B cell (primary cell): ENCODE measurements at regions not wholly inside any gene's neighbourhood (a gene's known extent, or its start where the extent isn't known, plus 50 kb on each side); places are given as distances from the start of the nearest gene placed in this dataset.

Experiments used
- ATAC-seq: fragments of 200-7000 bp; cut with Tn5 transposase; one replicate; pipeline ENCODE4 v1.10.0; 2021; ENCODE audit warnings: low read depth, mild to moderate bottlenecking, moderate number of reproducible peaks, moderate library complexity
- CTCF ChIA-PET: fragments of 350-600 bp; sonication (Branson Sonifier 250); formaldehyde crosslinking; loops from one replicate; lab custom pipeline; 2021; ENCODE audit warnings: antibody characterized with exemption, inconsistent platforms; lab: Charles Lee
- POLR2A ChIA-PET: fragments of 350-600 bp; sonication (Branson Sonifier 250); formaldehyde crosslinking; loops from one replicate; lab custom pipeline; 2021; ENCODE audit warnings: antibody characterized with exemption; lab: Charles Lee
- DNase-seq: peaks from one replicate; pipeline ENCODE4 v3.0.0; 2013
- H2AFZ ChIP-seq: 2 replicates; pipeline ENCODE4 v1.6.1; 2012; ENCODE audit warnings: mild to moderate bottlenecking, low read depth, low read length; ENCODE audit not compliant: insufficient read depth, poor library complexity, severe bottlenecking
- H3K27ac ChIP-seq, 2 donors: 1 replicate in 1 of 2; 2 replicates in 1 of 2; pipeline ENCODE4 v1.5.1; 2012 to 2013; ENCODE audit warnings: low read length in 2 of 2, mild to moderate bottlenecking in 2 of 2, moderate library complexity in 1 of 2
- H3K27me3 ChIP-seq, 4 experiments: fragments of 200-600 bp in 1 of 4; sonication (generic) in 1 of 4; replicated peaks in 1 of 4; 1 replicate in 2 of 4; 2 replicates in 2 of 4; pipeline versions ENCODE4 v1.6.1 to v1.7.0; 2013 to 2016; ENCODE audit warnings: low read length in 3 of 4, mild to moderate bottlenecking in 2 of 4, mixed read lengths in 1 of 4, moderate library complexity in 1 of 4; ENCODE audit not compliant: insufficient read depth in 4 of 4, control insufficient read depth in 3 of 4; ENCODE audit errors: control extremely low read depth in 1 of 4
- H3K36me3 ChIP-seq, 2 experiments: replicated peaks in 1 of 2; 1 replicate in 1 of 2; 2 replicates in 1 of 2; pipeline versions ENCODE4 v1.6.1 to v1.7.1; 2013; ENCODE audit warnings: low read length in 1 of 2; ENCODE audit not compliant: insufficient read depth in 2 of 2, control insufficient read depth in 1 of 2; ENCODE audit errors: control extremely low read depth in 1 of 2, extremely low read depth in 1 of 2
- H3K4me1 ChIP-seq, 2 donors: fragments of 200-600 bp in 1 of 2; sonication (generic) in 1 of 2; 1 replicate in 1 of 2; 2 replicates in 1 of 2; pipeline versions ENCODE4 v1.5.1 to v1.6.1; 2013 to 2017; ENCODE audit warnings: low read length in 2 of 2; ENCODE audit not compliant: control insufficient read depth in 2 of 2, insufficient read depth in 2 of 2
- H3K4me2 ChIP-seq: replicated peaks from 2 replicates; pipeline ENCODE3; 2012; ENCODE audit warnings: mild to moderate bottlenecking, low read depth, low read length; ENCODE audit not compliant: poor library complexity, severe bottlenecking
- H3K4me3 ChIP-seq, 5 experiments: fragments of 200-600 bp in 1 of 5; sonication (generic) in 1 of 5; 1 replicate in 3 of 5; 2 replicates in 2 of 5; pipeline versions ENCODE4 v1.5.1 to v1.7.0; 2011 to 2016; ENCODE audit warnings: low read length in 4 of 5, mild to moderate bottlenecking in 4 of 5, low read depth in 2 of 5, control low read depth in 1 of 5, moderate library complexity in 1 of 5; ENCODE audit not compliant: insufficient read depth in 1 of 5; ENCODE audit errors: control extremely low read depth in 1 of 5, extremely low read depth in 1 of 5
- H3K79me2 ChIP-seq: fragments of 200-600 bp; sonication (generic); one replicate; pipeline ENCODE4 v1.6.0; 2016; ENCODE audit warnings: low read length; ENCODE audit not compliant: control insufficient read depth, insufficient read depth
- H3K9ac ChIP-seq: fragments of 200-600 bp; sonication (generic); 2 replicates; pipeline ENCODE4 v1.6.1; 2017; ENCODE audit warnings: mild to moderate bottlenecking, low read length, moderate library complexity
- H3K9me3 ChIP-seq, 3 donors: one replicate each; pipeline versions ENCODE4 v1.6.1 to v1.7.1; 2013; ENCODE audit warnings: low read length in 2 of 3; ENCODE audit not compliant: control insufficient read depth in 2 of 3, insufficient read depth in 1 of 3; ENCODE audit errors: control extremely low read depth in 1 of 3
- H4K20me1 ChIP-seq: 2 replicates; pipeline ENCODE4 v1.6.0; 2012; ENCODE audit warnings: mild to moderate bottlenecking, low read length; ENCODE audit not compliant: insufficient read depth, control insufficient read depth, poor library complexity, severe bottlenecking
- H3K27ac Mint-ChIP-seq: one replicate; pipeline ENCODE4 v1.8.0; 2021; ENCODE audit warnings: mixed read lengths
- H3K27me3 Mint-ChIP-seq: one replicate; pipeline ENCODE4 v1.8.0; 2021; ENCODE audit warnings: mixed read lengths
- H3K4me1 Mint-ChIP-seq: one replicate; pipeline ENCODE4 v1.8.0; 2021; ENCODE audit warnings: mixed read lengths
- H3K4me3 Mint-ChIP-seq: one replicate; pipeline ENCODE4 v1.8.0; 2021; ENCODE audit warnings: mixed read lengths
- H3K9me3 Mint-ChIP-seq: one replicate; pipeline ENCODE4 v1.8.0; 2022; ENCODE audit warnings: mixed read lengths; ENCODE audit not compliant: insufficient read depth
- EZH2 ChIP-seq: IDR thresholded peaks from 2 replicates; pipeline ENCODE4 v1.6.1; 2012; ENCODE audit warnings: borderline replicate concordance, low read depth, mild to moderate bottlenecking, moderate library complexity, low read length; ENCODE audit not compliant: insufficient read depth, poor library complexity, severe bottlenecking
- WGBS: methylation state at CpG from one replicate; pipeline ENCODE4 v1.1.5; 2013; ENCODE audit warnings: missing lambda C conversion rate; ENCODE audit not compliant: insufficient coverage; 5-methylcytosine and 5-hydroxymethylcytosine counted together
- intact Hi-C: fragments of 100-400 bp; cut with micrococcal nuclease; formaldehyde crosslinking; loops from one replicate; pipeline ENCODE4 v1.10.0; 2022
- TF ChIP-seq, protein P1 (sequence below): fragments of 200-600 bp; IDR thresholded peaks from one replicate; pipeline ENCODE4 v1.8.0; 2022; ENCODE audit warnings: antibody characterized with exemption, mild to moderate bottlenecking

DNA sequence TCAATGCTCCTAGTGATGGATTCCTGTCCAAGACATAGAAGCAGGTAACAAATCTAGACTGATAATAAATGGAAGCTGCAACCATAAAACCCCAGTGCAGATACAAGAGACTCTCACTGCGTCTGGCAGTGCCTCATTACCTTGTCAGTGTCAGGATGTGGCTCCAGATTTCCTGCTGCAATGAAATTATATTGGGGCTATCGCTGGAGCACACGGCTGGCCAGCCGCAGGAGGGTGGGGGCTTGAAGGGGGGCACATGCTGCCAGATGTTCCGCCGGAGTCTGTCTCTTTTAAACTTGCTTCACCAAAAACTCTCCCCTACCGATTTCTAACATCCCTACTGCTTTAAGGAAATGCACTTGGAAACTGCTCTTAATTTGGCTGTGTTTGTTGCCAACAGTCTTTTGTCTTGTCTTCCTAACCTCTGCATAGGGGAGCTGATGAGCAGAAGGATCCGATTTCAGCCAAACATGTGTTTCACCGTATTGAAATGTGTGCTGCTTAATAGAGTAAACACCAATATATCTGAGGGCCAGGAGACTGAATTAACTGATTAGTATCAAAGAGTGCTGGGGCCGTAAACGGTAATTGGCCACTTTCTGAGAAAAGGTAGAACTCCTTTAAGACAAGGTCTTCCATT, 102.2 kb upstream of the EXOC2 start:
- CTCF ChIA-PET, result interaction anchor here (0.9 to 1.2 kb wide), 2 partner anchors 602 to 641 kb away, joined by 3 to 5 read pairs; no protein-coding TSS in a partner anchor
- ATAC-seq, result no peak

DNA sequence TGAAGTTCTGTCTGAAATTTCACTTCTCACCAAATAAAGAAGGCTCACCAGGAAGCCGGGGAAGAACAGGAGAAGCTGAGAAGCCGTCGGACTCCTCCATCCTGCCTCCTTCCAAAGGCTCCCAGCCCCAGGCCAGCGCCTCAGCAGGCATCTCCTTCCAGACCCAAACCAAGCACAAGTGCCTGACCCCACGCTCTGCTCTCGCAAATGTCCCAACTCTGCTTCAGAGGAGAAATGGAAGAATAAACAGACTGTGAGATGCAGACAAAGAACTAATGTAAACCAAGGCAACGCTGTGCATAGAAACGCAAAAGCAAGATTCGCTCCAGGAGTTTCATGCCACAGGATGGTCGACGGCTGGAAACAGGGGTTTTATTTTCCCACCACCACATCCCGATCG, 100.3 kb upstream of the EXOC2 start:
- WGBS, result 92% methylated on average over 7 of the region's 13 CpGs
- peaks cover 0 to 17% (median 6%) of the 10 kb centered on the region in 4 experiments for H3K27me3 ChIP-seq
- no peaks in the 10 kb centered on the region for H4K20me1 ChIP-seq
- H3K27me3 Mint-ChIP-seq, result peaks cover 46% of the 10 kb centered on the region
- ATAC-seq (no peak), DNase-seq (no peak)
- no peak overlapping the region for H3K4me3 Mint-ChIP-seq
- TF ChIP-seq, protein P1, sequence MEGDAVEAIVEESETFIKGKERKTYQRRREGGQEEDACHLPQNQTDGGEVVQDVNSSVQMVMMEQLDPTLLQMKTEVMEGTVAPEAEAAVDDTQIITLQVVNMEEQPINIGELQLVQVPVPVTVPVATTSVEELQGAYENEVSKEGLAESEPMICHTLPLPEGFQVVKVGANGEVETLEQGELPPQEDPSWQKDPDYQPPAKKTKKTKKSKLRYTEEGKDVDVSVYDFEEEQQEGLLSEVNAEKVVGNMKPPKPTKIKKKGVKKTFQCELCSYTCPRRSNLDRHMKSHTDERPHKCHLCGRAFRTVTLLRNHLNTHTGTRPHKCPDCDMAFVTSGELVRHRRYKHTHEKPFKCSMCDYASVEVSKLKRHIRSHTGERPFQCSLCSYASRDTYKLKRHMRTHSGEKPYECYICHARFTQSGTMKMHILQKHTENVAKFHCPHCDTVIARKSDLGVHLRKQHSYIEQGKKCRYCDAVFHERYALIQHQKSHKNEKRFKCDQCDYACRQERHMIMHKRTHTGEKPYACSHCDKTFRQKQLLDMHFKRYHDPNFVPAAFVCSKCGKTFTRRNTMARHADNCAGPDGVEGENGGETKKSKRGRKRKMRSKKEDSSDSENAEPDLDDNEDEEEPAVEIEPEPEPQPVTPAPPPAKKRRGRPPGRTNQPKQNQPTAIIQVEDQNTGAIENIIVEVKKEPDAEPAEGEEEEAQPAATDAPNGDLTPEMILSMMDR, result no peak
- no peak for TF ChIP-seq EZH2
- peaks cover 3% of the 10 kb centered on the region for H3K4me1 Mint-ChIP-seq
- H3K4me2 ChIP-seq, result no peak overlapping the region
- no peaks in the 10 kb centered on the region for H3K79me2 ChIP-seq
- H3K27ac Mint-ChIP-seq, result no peak overlapping the region
- CTCF ChIA-PET, result interaction anchor here (1.2 kb wide), 1 partner anchor 11 kb away, joined by 3 read pairs; no protein-coding TSS in a partner anchor
- H3K9me3 Mint-ChIP-seq, result no peaks in the 10 kb centered on the region
- peaks cover 0 to 7% (median 2%) of the 10 kb centered on the region in 3 donors for H3K9me3 ChIP-seq
- H3K36me3 ChIP-seq, result no peaks in the 10 kb centered on the region
- POLR2A ChIA-PET, result no interaction called here
- peaks cover 0 to 3% of the 10 kb centered on the region in 2 donors for H3K4me1 ChIP-seq
- H3K4me3 ChIP-seq, result no peak overlapping the region
- H3K27ac ChIP-seq, result no peak overlapping the region
- intact Hi-C loops, result no loop called here
- H2AFZ ChIP-seq, result no peak overlapping the region
- no peak overlapping the region for H3K9ac ChIP-seq

More for the DNA sequence above, 102.2 kb upstream of the EXOC2 start:
- Histone ChIP-seq H3K4me2 (no peak overlapping the region), H3K4me3 (no peak overlapping the region), H4K20me1 (no peaks in the 10 kb centered on the region), H3K9me3 (peaks cover 0 to 7% (median 2%) of the 10 kb centered on the region in 3 donors), H3K27ac (no peak overlapping the region), H3K36me3 (no peaks in the 10 kb centered on the region), H3K27me3 (peaks cover 0 to 15% (median 6%) of the 10 kb centered on the region in 4 experiments), H3K4me1 (peaks cover 0 to 3% of the 10 kb centered on the region in 2 donors), H3K9ac (no peak overlapping the region), H3K79me2 (no peaks in the 10 kb centered on the region), H2AFZ (no peak overlapping the region)
- no peak overlapping the region for H3K4me3 Mint-ChIP-seq
- no peaks in the 10 kb centered on the region for H3K9me3 Mint-ChIP-seq
- POLR2A ChIA-PET, result no interaction called here
- DNase-seq, result no peak
- no peak for TF ChIP-seq EZH2
- TF ChIP-seq, protein P1, result no peak
- peaks cover 3% of the 10 kb centered on the region for H3K4me1 Mint-ChIP-seq
- intact Hi-C loops, result no loop called here
- no peak overlapping the region for H3K27ac Mint-ChIP-seq
- peaks cover 44% of the 10 kb centered on the region for H3K27me3 Mint-ChIP-seq
- WGBS, result 0% methylated on average over 3 of the region's 11 CpGs
